Keratinocyte (primary cell): ENCODE measurements at regions not wholly inside any gene's neighbourhood (a gene's known extent, or its start where the extent isn't known, plus 50 kb on each side); places are given as distances from the start of the nearest gene placed in this dataset.

Experiments used
- CTCF ChIP-seq, 3 experiments: IDR thresholded peaks in 1 of 3; conservative IDR thresholded peaks in 1 of 3; optimal IDR thresholded peaks in 1 of 3; 2 replicates in 2 of 3; 3 replicates in 1 of 3; pipeline versions ENCODE3 to v1.5.1; 2011; ENCODE audit warnings: low read length in 3 of 3, mild to moderate bottlenecking in 3 of 3, moderate library complexity in 2 of 3, control low read depth in 1 of 3, inconsistent platforms in 1 of 3; ENCODE audit not compliant: insufficient read depth in 2 of 3; ENCODE audit errors: extremely low read depth in 1 of 3
- EZH2 ChIP-seq: IDR thresholded peaks from one replicate; pipeline ENCODE4 v1.6.1; 2012; ENCODE audit warnings: inconsistent platforms, mild to moderate bottlenecking, low read length, moderate library complexity

GRCh38 chr5:111596705-111597104 is 84.4 kb upstream of the STARD4 start:
- TF ChIP-seq CTCF (optimal IDR thresholded peaks at IDR 0.05 in 1 of 3, IDR thresholded peaks at IDR 0.05 in 1 of 3, conservative IDR thresholded peaks at IDR 0.05 in 1 of 3; ENCODE audit: extremely low read depth in 1 of 3, insufficient read depth in 2 of 3, low read length in 3 of 3): no peak
- TF ChIP-seq EZH2: no peak
